ENCODE measurements at regions not wholly inside any gene's neighbourhood (a gene's known extent, or its start where the extent isn't known, plus 50 kb on each side); places are given as distances from the start of the nearest gene placed in this dataset.

- TF ChIP-seq EP300 (IDR thresholded peaks at IDR 0.05; ENCODE audit: borderline replicate concordance in 1 of 2, low read depth in 2 of 2, low read length in 2 of 2) (no peak), EGR1 (IDR thresholded peaks at IDR 0.05; ENCODE audit: borderline replicate concordance, low read depth, low read length) (no peak), BACH1 (IDR thresholded peaks at IDR 0.05; ENCODE audit: low read length) (no peak), SRF (IDR thresholded peaks at IDR 0.05; ENCODE audit: low read depth, low read length) (no peak), SUZ12 (IDR thresholded peaks at IDR 0.05; ENCODE audit: low read length) (no peak)
These were observed 579.9 kb downstream of the CDH18 start (continued) for GRCh38 chr5:19408149-19408548.

Measured in H1 (cell line).